Endodermal cell (in vitro differentiated cells): ENCODE measurements at regions not wholly inside any gene's neighbourhood (a gene's known extent, or its start where the extent isn't known, plus 50 kb on each side); places are given as distances from the start of the nearest gene placed in this dataset.

ENCODE experiments used
- DNase-seq: peaks from one replicate; pipeline ENCODE4 v3.0.0-alpha.2; 2017
- H3K27ac ChIP-seq: 2 replicates; pipeline ENCODE4 v1.5.1; 2013; ENCODE audit warnings: mild to moderate bottlenecking, low read depth, low read length, moderate library complexity
- H3K27me3 ChIP-seq: 2 replicates; pipeline ENCODE4 v1.6.1; 2013; ENCODE audit warnings: mild to moderate bottlenecking, low read length, moderate library complexity; ENCODE audit not compliant: insufficient read depth, control insufficient read depth, poor library complexity, severe bottlenecking
- H3K36me3 ChIP-seq: 2 replicates; pipeline ENCODE4 v1.7.0; 2013; ENCODE audit warnings: mild to moderate bottlenecking, low read length, moderate library complexity; ENCODE audit not compliant: control insufficient read depth, insufficient read depth
- H3K4me1 ChIP-seq: one replicate; pipeline ENCODE4 v1.7.0; 2013; ENCODE audit warnings: low read length; ENCODE audit not compliant: control insufficient read depth, insufficient read depth
- H3K4me3 ChIP-seq: 2 replicates; pipeline ENCODE4 v1.5.1; 2013; ENCODE audit warnings: mild to moderate bottlenecking, low read length, moderate library complexity
- H3K9ac ChIP-seq: 2 replicates; pipeline ENCODE4 v1.6.1; 2013; ENCODE audit warnings: mild to moderate bottlenecking, low read length, moderate library complexity; ENCODE audit not compliant: poor library complexity, severe bottlenecking; ENCODE audit errors: extremely low read depth
- H3K9me3 ChIP-seq: 2 replicates; pipeline ENCODE4 v1.6.1; 2013; ENCODE audit warnings: mild to moderate bottlenecking, low read length, moderate library complexity; ENCODE audit not compliant: control insufficient read depth
- H3K27ac Mint-ChIP-seq: 2 replicates; pipeline ENCODE4 v1.8.0; 2020; ENCODE audit warnings: mixed read lengths
- H3K27me3 Mint-ChIP-seq: 2 replicates; pipeline ENCODE4 v1.8.0; 2021; ENCODE audit warnings: mild to moderate bottlenecking, mixed read lengths; ENCODE audit not compliant: insufficient read depth
- H3K36me3 Mint-ChIP-seq: 2 replicates; pipeline ENCODE4 v1.8.0; 2020; ENCODE audit warnings: low read depth, mixed read lengths
- H3K4me1 Mint-ChIP-seq: 2 replicates; pipeline ENCODE4 v1.8.0; 2020; ENCODE audit warnings: mixed read lengths
- H3K4me3 Mint-ChIP-seq: 2 replicates; pipeline ENCODE4 v1.8.0; 2020; ENCODE audit warnings: mild to moderate bottlenecking, moderate library complexity, mixed read lengths
- H3K9me3 Mint-ChIP-seq: 2 replicates; pipeline ENCODE4 v1.8.0; 2020; ENCODE audit warnings: mild to moderate bottlenecking, mixed read lengths
- CTCF ChIP-seq: fragments of 200-600 bp; sonication (generic); conservative IDR thresholded peaks from 2 replicates; pipeline ENCODE4 v1.5.0; 2021; ENCODE audit warnings: antibody characterized with exemption, mild to moderate bottlenecking
- WGBS, 2 experiments: methylation state at CpG; one replicate each; pipeline versions ENCODE4 v1.1.5 to v1.1.7; 2013; ENCODE audit warnings: missing lambda C conversion rate in 2 of 2, mixed read lengths in 1 of 2; ENCODE audit not compliant: insufficient coverage in 1 of 2, insufficient read length in 1 of 2; 5-methylcytosine and 5-hydroxymethylcytosine counted together

GRCh38 chr14:32013083-32013482 lies 64.0 kb upstream of the ARHGAP5 start:
- 76 to 95% methylated on average over 5 to 6 of the region's 6 CpGs for WGBS, 2 experiments
- no peak overlapping the region for H3K4me3 ChIP-seq
- TF ChIP-seq CTCF = peak; percentile 76
- H3K27ac ChIP-seq = no peak overlapping the region
- H3K27ac Mint-ChIP-seq = no peak overlapping the region
- H3K36me3 Mint-ChIP-seq = no peaks in the 10 kb centered on the region
- H3K4me1 Mint-ChIP-seq = peaks cover 11% of the 10 kb centered on the region
- peaks cover 4% of the 10 kb centered on the region for H3K4me1 ChIP-seq
- H3K9me3 Mint-ChIP-seq = no peaks in the 10 kb centered on the region
- H3K9ac ChIP-seq = no peak overlapping the region
- H3K9me3 ChIP-seq = no peaks in the 10 kb centered on the region
- H3K27me3 Mint-ChIP-seq = peaks cover 3% of the 10 kb centered on the region
- H3K27me3 ChIP-seq = no peaks in the 10 kb centered on the region
- DNase-seq = peak; percentile 73
- no peak overlapping the region for H3K4me3 Mint-ChIP-seq
- H3K36me3 ChIP-seq = no peaks in the 10 kb centered on the region

- no peak overlapping the region for H3K4me3 Mint-ChIP-seq
- no peak for DNase-seq
- no peaks in the 10 kb centered on the region for H3K36me3 Mint-ChIP-seq
- H3K27me3 ChIP-seq = no peaks in the 10 kb centered on the region
- no peak overlapping the region for H3K4me3 ChIP-seq
- peaks cover 11% of the 10 kb centered on the region for H3K4me1 Mint-ChIP-seq
- H3K27ac Mint-ChIP-seq = no peak overlapping the region
- WGBS, 2 experiments = 73 to 92% methylated on average over 1 of the region's 1 CpG
- no peaks in the 10 kb centered on the region for H3K9me3 Mint-ChIP-seq
- peaks cover 1% of the 10 kb centered on the region for H3K27me3 Mint-ChIP-seq
- TF ChIP-seq CTCF = no peak
- no peaks in the 10 kb centered on the region for H3K9me3 ChIP-seq
- no peaks in the 10 kb centered on the region for H3K36me3 ChIP-seq
- no peak overlapping the region for H3K9ac ChIP-seq
- H3K27ac ChIP-seq = no peak overlapping the region
- H3K4me1 ChIP-seq = peaks cover 9% of the 10 kb centered on the region
Measured at GRCh38 chr14:32014057-32014456, 63.0 kb upstream of the ARHGAP5 start.

- H3K27me3 ChIP-seq = no peaks in the 10 kb centered on the region
- Mint-ChIP-seq H3K27ac (no peak overlapping the region), H3K36me3 (no peaks in the 10 kb centered on the region), H3K27me3 (peaks cover 1% of the 10 kb centered on the region), H3K4me3 (no peak overlapping the region), H3K9me3 (no peaks in the 10 kb centered on the region), H3K4me1 (peaks cover 9% of the 10 kb centered on the region)
- no peak overlapping the region for H3K4me3 ChIP-seq
- H3K4me1 ChIP-seq = peaks cover 9% of the 10 kb centered on the region
- H3K27ac ChIP-seq = no peak overlapping the region
- H3K9me3 ChIP-seq = no peaks in the 10 kb centered on the region
- no peak for DNase-seq
- no peak for TF ChIP-seq CTCF
- H3K36me3 ChIP-seq = no peaks in the 10 kb centered on the region
- no peak overlapping the region for H3K9ac ChIP-seq
- WGBS, 2 experiments = 74 to 79% methylated on average over 3 to 4 of the region's 4 CpGs
Measured at GRCh38 chr14:32014498-32014897, 62.6 kb upstream of the ARHGAP5 start.
